GM10266 (cell line): ENCODE measurements at regions not wholly inside any gene's neighbourhood (a gene's known extent, or its start where the extent isn't known, plus 50 kb on each side); places are given as distances from the start of the nearest gene placed in this dataset.

ENCODE experiments used
- DNase-seq: peaks from one replicate; pipeline ENCODE4 v3.0.0; 2012; ENCODE audit errors: extremely low spot score
- TF ChIP-seq, protein P1 (sequence below): IDR thresholded peaks from 2 replicates; pipeline ENCODE4 v1.5.1; 2012; ENCODE audit warnings: mild to moderate bottlenecking, low read depth; ENCODE audit not compliant: control insufficient read depth, insufficient read depth; ENCODE audit errors: missing control alignments

DNA sequence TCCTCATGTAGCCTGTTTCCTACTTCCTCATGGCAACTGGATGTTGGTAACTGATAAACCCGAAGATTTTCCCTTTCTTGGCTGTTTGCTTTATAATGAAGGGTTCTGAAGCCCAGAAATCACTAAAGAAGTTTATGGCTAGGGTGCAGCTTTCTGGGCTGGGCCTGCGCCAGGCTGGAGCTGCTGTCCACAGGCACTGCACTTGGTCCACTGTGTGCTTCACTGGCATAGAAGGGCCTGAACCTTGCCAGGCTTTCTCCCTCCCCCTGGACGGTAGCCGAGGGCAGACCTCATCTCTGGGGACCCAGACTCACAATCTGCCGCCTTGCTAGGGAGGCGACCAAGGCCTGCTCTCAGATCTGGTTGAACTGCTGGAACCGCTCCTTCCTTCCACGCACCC, 133.3 kb upstream of the SPRED2 start:
- DNase-seq, result no peak
- TF ChIP-seq, protein P1, sequence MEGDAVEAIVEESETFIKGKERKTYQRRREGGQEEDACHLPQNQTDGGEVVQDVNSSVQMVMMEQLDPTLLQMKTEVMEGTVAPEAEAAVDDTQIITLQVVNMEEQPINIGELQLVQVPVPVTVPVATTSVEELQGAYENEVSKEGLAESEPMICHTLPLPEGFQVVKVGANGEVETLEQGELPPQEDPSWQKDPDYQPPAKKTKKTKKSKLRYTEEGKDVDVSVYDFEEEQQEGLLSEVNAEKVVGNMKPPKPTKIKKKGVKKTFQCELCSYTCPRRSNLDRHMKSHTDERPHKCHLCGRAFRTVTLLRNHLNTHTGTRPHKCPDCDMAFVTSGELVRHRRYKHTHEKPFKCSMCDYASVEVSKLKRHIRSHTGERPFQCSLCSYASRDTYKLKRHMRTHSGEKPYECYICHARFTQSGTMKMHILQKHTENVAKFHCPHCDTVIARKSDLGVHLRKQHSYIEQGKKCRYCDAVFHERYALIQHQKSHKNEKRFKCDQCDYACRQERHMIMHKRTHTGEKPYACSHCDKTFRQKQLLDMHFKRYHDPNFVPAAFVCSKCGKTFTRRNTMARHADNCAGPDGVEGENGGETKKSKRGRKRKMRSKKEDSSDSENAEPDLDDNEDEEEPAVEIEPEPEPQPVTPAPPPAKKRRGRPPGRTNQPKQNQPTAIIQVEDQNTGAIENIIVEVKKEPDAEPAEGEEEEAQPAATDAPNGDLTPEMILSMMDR, result no peak

DNA sequence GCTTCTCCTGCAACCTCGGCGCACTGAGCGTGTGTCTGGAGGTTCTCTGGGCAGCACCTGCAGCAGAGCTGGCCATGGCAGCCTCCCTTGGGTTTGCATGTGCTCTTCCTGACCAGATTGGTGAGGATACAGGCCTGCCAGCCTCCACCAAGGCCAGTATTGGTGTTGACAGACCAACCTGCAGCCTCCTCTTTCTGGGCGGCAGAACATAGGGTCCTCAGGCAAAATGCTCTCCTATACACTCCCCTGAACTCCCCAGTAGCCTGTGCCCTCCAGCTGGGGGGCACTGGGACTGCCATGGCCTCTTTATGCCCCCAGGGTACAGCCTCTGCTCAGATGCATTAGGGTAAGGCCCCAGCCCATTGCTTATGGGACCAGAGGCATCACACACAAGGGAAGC, 131.9 kb upstream of the SPRED2 start:
- TF ChIP-seq, protein P1, result no peak

DNA sequence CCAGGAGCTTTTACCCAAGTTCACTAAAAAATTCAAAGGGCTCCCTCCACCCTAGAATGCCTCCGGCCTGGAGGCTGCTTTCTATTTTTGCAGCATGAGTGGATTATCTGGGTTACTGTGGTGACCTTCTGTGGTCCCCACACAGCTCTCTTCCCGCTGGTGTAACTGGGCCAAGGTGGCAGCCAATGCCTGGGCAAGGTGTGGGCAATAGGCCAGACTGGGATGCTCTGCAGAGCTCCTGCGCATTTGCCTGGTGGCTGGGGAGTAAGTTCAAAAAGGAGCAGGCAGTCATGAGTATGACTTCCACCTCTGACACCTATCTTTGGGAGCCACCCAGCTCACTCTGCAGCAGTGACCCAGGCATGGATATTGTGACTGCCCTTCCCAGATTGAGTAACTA, 130.5 kb upstream of the SPRED2 start:
- DNase-seq, result no peak
- TF ChIP-seq, protein P1, result no peak

More for the DNA sequence above, 131.9 kb upstream of the SPRED2 start:
- DNase-seq, result no peak

DNA sequence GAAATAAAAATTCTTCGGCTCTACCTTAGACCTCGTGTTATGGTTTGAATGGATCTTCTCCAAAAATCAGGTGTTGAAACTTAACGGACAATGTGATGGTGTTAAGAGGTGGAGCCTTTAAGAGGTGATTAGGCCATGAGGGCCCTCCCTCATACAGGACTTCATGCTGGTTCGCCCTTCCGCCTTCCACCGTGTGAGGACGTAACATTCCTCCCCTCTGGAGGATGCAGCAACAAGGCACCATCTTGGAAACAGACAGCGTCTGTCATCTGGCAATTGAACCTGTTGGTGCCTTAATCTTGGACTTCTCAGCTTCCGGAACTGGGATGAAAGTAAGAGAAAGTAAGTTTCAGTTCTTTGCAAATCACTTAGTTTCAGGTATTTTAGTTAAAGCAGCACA, 126.3 kb upstream of the SPRED2 start:
- TF ChIP-seq, protein P1, result no peak

DNA sequence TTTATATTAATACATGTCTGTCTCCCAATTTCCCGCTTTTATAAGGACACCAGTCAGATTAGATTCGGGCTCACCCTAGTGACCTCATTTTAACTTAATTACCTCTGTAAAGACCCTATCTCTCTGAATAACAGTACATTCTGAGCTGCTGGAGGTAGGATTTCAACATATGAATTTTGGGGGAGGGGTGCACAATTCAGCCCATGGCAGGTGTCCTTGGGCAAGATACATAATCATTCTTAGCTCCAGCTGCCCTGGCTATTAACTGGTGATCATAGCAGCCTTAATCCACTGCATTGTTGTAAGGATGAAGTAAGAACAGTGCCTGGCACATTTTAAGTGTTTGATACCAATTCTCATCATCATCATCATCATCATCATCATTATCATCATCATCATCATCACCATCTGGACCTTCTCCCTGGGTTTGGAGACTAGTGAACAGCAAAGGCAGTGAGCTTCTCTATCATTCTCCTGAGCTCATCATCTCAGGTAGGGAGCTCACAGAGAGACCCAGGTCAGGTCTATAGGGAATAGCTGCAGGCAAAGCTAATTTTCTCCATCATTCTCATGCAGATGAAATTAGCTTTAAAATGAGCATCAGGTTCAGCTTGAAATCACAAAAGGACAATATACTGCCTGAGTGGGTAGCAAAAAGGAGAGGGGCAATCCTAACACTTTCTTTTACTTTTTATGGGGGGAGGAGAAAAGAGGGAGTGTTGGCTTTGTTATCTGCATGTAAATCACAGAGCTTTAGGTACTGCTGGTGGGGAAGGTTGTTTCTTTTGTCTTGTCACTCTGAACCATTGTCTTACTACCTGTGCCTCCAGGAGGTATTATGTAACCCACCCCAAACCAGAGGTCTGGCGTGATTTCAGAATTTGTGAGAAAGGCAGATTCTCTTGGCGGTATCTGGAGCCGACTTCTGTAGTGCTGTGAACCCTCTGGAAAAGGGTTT, 125.5 kb upstream of the SPRED2 start:
- TF ChIP-seq, protein P1, result no peak
- no peak for DNase-seq

More for the DNA sequence above, 126.3 kb upstream of the SPRED2 start:
- no peak for DNase-seq

DNA sequence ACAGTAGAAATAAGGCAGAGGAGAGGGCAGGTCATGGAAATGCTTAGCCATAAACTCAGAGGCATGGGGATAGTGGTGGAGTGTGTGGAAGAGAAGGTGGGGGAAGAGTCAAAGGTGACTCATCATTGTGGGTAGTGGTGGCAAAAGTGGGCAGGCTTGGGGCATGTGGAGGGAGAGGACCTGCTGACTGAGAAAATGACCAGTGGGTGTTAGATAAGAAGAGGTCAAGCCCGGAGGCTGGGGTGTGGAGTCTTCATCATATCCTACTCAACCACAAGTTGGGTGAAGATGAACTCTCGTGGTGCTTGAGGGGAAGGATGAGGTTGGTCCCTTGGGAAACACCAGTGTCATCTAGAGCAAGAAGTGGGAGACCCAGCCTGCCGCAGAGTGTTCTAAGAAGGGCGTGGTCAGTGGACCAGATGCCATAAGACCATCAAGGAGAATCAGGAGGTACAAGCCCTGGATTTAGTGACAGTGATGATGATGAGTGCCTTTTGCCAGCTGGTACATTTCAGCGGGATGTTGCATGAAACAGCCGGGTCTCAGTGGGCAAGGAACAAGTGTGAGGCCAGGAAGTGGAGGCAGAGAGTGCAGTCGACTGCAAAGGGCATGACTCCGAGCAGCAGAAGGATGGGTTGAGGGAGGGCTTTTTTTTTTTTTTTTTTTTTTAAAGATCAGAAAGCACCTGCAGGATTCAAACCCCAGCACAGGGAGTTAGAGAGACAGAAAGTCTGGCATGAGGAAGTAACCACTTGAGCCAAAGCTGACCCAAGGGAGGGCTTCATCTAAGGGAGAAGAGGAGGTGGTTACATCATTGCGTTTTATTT, 122.6 kb upstream of the SPRED2 start:
- DNase-seq, result no peak
- TF ChIP-seq, protein P1, result no peak

DNA sequence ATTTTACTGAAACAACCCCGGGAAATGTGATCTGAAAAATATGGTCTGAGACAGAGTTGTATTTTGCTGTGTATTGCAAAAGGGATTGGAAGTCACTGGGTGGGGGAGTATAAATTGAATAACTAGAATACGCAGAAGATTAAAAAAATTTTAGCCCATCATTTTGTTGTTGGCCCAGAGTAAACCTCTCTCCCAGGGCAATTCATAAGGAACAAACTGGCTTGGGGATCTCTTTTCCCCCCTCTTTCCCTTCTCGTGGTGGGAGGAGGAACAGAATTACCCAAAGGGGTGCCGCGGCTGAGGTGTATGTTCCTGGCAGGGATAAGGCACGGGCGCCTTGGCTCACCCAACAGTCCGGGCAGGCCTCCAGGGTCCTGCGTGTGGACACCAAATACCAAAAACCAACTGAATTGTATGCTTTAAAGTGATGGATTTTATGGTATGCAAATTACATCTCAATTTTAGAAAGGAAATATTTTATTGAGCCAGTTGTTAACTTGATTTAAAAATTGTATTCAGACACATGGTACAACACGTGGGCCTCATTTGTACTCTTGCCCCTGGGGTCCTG, 121.2 kb upstream of the SPRED2 start:
- DNase-seq, result no peak
- TF ChIP-seq, protein P1, result no peak
